ENCODE measurements at regions not wholly inside any gene's neighbourhood (a gene's known extent, or its start where the extent isn't known, plus 50 kb on each side); places are given as distances from the start of the nearest gene placed in this dataset.
"Not testable (repeated sequence)": the region's sequence is repeated elsewhere in the genome, so short reads cannot be mapped to it uniquely, and the experiment has no call there.

- no peak for DNase-seq
- Histone ChIP-seq H3K36me3 (no peaks in the 10 kb centered on the region), H3K27me3 (no peaks in the 10 kb centered on the region), H3K4me3 (no peak overlapping the region), H3K9me3 (no peaks in the 10 kb centered on the region)
Measured at GRCh38 chr2:176885001-176885643, 327.5 kb upstream of the HNRNPA3 start.

- Histone ChIP-seq H3K9me3 (no peaks in the 10 kb centered on the region), H3K4me3 (no peak overlapping the region), H3K27me3 (no peaks in the 10 kb centered on the region), H3K36me3 (no peaks in the 10 kb centered on the region)
- DNase-seq, result no peak
Measured at GRCh38 chr2:176885661-176886060, 326.9 kb upstream of the HNRNPA3 start.

GRCh38 chr2:176891105-176891504 is 321.5 kb upstream of the HNRNPA3 start:
- 0 out of 2 replicates have a peak, but pooled peaks cover 3% of the 10 kb centered on the region for H3K27me3 ChIP-seq
- H3K36me3 ChIP-seq, result no peaks in the 10 kb centered on the region
- no peak for DNase-seq
- H3K4me3 ChIP-seq, result no peak overlapping the region
- no peaks in the 10 kb centered on the region for H3K9me3 ChIP-seq

GRCh38 chr2:176891857-176892256 is 320.7 kb upstream of the HNRNPA3 start:
- Histone ChIP-seq H3K9me3 (no peaks in the 10 kb centered on the region), H3K27me3 (0 out of 2 replicates have a peak, but pooled peaks cover 3% of the 10 kb centered on the region), H3K36me3 (no peaks in the 10 kb centered on the region), H3K4me3 (no peak overlapping the region)
- no peak for DNase-seq

GRCh38 chr2:176892676-176893226 is 319.8 kb upstream of the HNRNPA3 start:
- Histone ChIP-seq H3K36me3 (no peaks in the 10 kb centered on the region), H3K9me3 (no peaks in the 10 kb centered on the region), H3K4me3 (no peak overlapping the region), H3K27me3 (0 out of 2 replicates have a peak, but pooled peaks cover 3% of the 10 kb centered on the region)
- no peak for DNase-seq

GRCh38 chr2:176895158-176895557 is 317.4 kb upstream of the HNRNPA3 start:
- Histone ChIP-seq H3K4me3 (no peak overlapping the region), H3K27me3 (peaks cover 3% of the 10 kb centered on the region; the same call in 1 of the 2 replicates), H3K9me3 (no peaks in the 10 kb centered on the region), H3K36me3 (no peaks in the 10 kb centered on the region)
- no peak for DNase-seq

GRCh38 chr2:176902454-176902853 is 310.1 kb upstream of the HNRNPA3 start:
- H3K27me3 ChIP-seq, result no peaks in the 10 kb centered on the region; the same call in 1 of the 2 replicates
- no peak for DNase-seq
- H3K36me3 ChIP-seq, result no peaks in the 10 kb centered on the region
- no peak overlapping the region for H3K4me3 ChIP-seq
- H3K9me3 ChIP-seq, result no peaks in the 10 kb centered on the region

- DNase-seq, H3K9me3 ChIP-seq, H3K27me3 ChIP-seq, H3K4me3 ChIP-seq, H3K36me3 ChIP-seq: not testable (repeated sequence)
Measured at GRCh38 chr2:176904053-176904452, 308.5 kb upstream of the HNRNPA3 start.

- DNase-seq, result no peak
- Histone ChIP-seq H3K36me3 (no peaks in the 10 kb centered on the region), H3K4me3 (no peak overlapping the region), H3K27me3 (peaks cover 4% of the 10 kb centered on the region; the same call in 1 of the 2 replicates), H3K9me3 (no peaks in the 10 kb centered on the region)
Measured at GRCh38 chr2:176907341-176907740, 305.3 kb upstream of the HNRNPA3 start.

- Histone ChIP-seq H3K36me3 (no peaks in the 10 kb centered on the region), H3K9me3 (no peaks in the 10 kb centered on the region), H3K27me3 (peaks cover 4% of the 10 kb centered on the region; the same call in 1 of the 2 replicates), H3K4me3 (no peak overlapping the region)
- no peak for DNase-seq
Measured at GRCh38 chr2:176910828-176911227, 301.8 kb upstream of the HNRNPA3 start.

GRCh38 chr2:176913955-176914354 is 298.6 kb upstream of the HNRNPA3 start:
- 0 out of 2 replicates have a peak, but pooled peaks cover 4% of the 10 kb centered on the region for H3K27me3 ChIP-seq
- DNase-seq, result no peak
- no peaks in the 10 kb centered on the region for H3K9me3 ChIP-seq
- no peak overlapping the region for H3K4me3 ChIP-seq
- no peaks in the 10 kb centered on the region for H3K36me3 ChIP-seq

GRCh38 chr2:176914371-176914770 is 298.2 kb upstream of the HNRNPA3 start:
- no peak for DNase-seq
- no peak overlapping the region for H3K4me3 ChIP-seq
- H3K27me3 ChIP-seq, result 0 out of 2 replicates have a peak, but pooled peaks cover 4% of the 10 kb centered on the region
- H3K9me3 ChIP-seq, result no peaks in the 10 kb centered on the region
- H3K36me3 ChIP-seq, result no peaks in the 10 kb centered on the region

GRCh38 chr2:176922545-176922944 is 290.0 kb upstream of the HNRNPA3 start:
- H3K9me3 ChIP-seq, H3K4me3 ChIP-seq, H3K36me3 ChIP-seq, DNase-seq, H3K27me3 ChIP-seq: not testable (repeated sequence)

GRCh38 chr2:176923205-176923604 is 289.4 kb upstream of the HNRNPA3 start:
- DNase-seq, result no peak
- no peaks in the 10 kb centered on the region for H3K9me3 ChIP-seq
- H3K36me3 ChIP-seq, result no peaks in the 10 kb centered on the region
- H3K27me3 ChIP-seq, result no peaks in the 10 kb centered on the region
- no peak overlapping the region for H3K4me3 ChIP-seq

GRCh38 chr2:176924909-176925534 is 287.6 kb upstream of the HNRNPA3 start:
- Histone ChIP-seq H3K36me3 (no peaks in the 10 kb centered on the region), H3K27me3 (no peaks in the 10 kb centered on the region)
- no peak for DNase-seq

GRCh38 chr2:176926453-176926852 is 286.1 kb upstream of the HNRNPA3 start:
- Histone ChIP-seq H3K9me3 (no peaks in the 10 kb centered on the region), H3K27me3 (no peaks in the 10 kb centered on the region), H3K36me3 (no peaks in the 10 kb centered on the region), H3K4me3 (no peak overlapping the region)
- DNase-seq, result no peak

More at GRCh38 chr2:176924909-176925534, 287.6 kb upstream of the HNRNPA3 start:
- Histone ChIP-seq H3K4me3 (no peak overlapping the region), H3K9me3 (no peaks in the 10 kb centered on the region)

GRCh38 chr2:176929387-176929786 is 283.2 kb upstream of the HNRNPA3 start:
- H3K4me3 ChIP-seq, H3K9me3 ChIP-seq, H3K36me3 ChIP-seq, DNase-seq, H3K27me3 ChIP-seq: not testable (repeated sequence)
